ENCODE measurements at regions not wholly inside any gene's neighbourhood (a gene's known extent, or its start where the extent isn't known, plus 50 kb on each side); places are given as distances from the start of the nearest gene placed in this dataset.

GRCh38 chr20:40323361-40323794 is 365.7 kb downstream of the MAFB start:
- TF ChIP-seq EZH2 (IDR thresholded peaks at IDR 0.05; ENCODE audit: borderline replicate concordance), result no peak
- no peak for TF ChIP-seq CTCF (IDR thresholded peaks at IDR 0.05; ENCODE audit: poor library complexity)
